GM12872 (cell line): ENCODE measurements at regions not wholly inside any gene's neighbourhood (a gene's known extent, or its start where the extent isn't known, plus 50 kb on each side); places are given as distances from the start of the nearest gene placed in this dataset.

ENCODE experiments used
- CTCF ChIP-seq: IDR thresholded peaks from 3 replicates; pipeline ENCODE4 v1.5.1; 2011; ENCODE audit warnings: low read depth, mild to moderate bottlenecking, low read length, moderate library complexity; ENCODE audit not compliant: insufficient read depth

GRCh38 chr9:88820055-88820454 lies 171.2 kb upstream of the S1PR3 start:
- no peak for TF ChIP-seq CTCF

GRCh38 chr9:88821033-88821745 lies 170.1 kb upstream of the S1PR3 start:
- no peak for TF ChIP-seq CTCF

GRCh38 chr9:88821746-88822106 lies 169.5 kb upstream of the S1PR3 start:
- no peak for TF ChIP-seq CTCF

GRCh38 chr9:88824711-88825110 lies 166.6 kb upstream of the S1PR3 start:
- no peak for TF ChIP-seq CTCF

GRCh38 chr9:88826181-88826580 lies 165.1 kb upstream of the S1PR3 start:
- TF ChIP-seq CTCF: no peak

- TF ChIP-seq CTCF: no peak
Measured at GRCh38 chr9:88826771-88827181, 164.5 kb upstream of the S1PR3 start.

GRCh38 chr9:88828018-88828417 lies 163.2 kb upstream of the S1PR3 start:
- no peak for TF ChIP-seq CTCF
